GM23248 (cell line): ENCODE measurements at regions not wholly inside any gene's neighbourhood (a gene's known extent, or its start where the extent isn't known, plus 50 kb on each side); places are given as distances from the start of the nearest gene placed in this dataset.

ENCODE experiments used
- EZH2 ChIP-seq: fragments of 200-600 bp; sonication (generic); IDR thresholded peaks from 2 replicates; pipeline ENCODE4 v1.6.1; 2018; ENCODE audit warnings: antibody characterized with exemption, mild to moderate bottlenecking; ENCODE audit not compliant: insufficient read depth, poor library complexity, severe bottlenecking
- EZH2phosphoT487 ChIP-seq: fragments of 200-600 bp; sonication (generic); IDR thresholded peaks from 2 replicates; pipeline ENCODE4 v1.6.1; 2018; ENCODE audit warnings: antibody characterized with exemption, moderate library complexity, mild to moderate bottlenecking, low read depth; ENCODE audit not compliant: insufficient read depth

DNA sequence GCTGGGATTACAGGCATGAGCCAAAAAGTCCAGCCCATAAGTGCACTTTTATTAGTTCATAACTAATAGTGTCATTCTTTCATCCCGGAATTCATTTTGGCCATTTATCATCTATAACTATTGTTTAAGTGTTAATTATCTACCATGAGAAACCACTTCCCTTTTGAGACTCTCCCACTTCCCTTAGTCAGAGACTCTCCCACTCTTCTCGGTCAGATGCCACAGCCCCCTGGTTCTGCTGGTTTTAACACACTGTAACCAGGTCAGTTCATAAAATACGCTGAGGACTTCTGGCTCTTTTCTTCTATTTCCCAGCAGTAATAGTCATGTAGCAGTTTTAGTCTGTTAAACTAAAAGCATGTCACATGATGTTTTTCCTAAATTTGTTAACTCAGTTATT lies 303.0 kb upstream of the TSPY4 start:
- TF ChIP-seq EZH2, result no peak
- TF ChIP-seq EZH2phosphoT487, result no peak
